HG03060 (cell line): ENCODE measurements at regions not wholly inside any gene's neighbourhood (a gene's known extent, or its start where the extent isn't known, plus 50 kb on each side); places are given as distances from the start of the nearest gene placed in this dataset.
"Not testable (repeated sequence)": the region's sequence is repeated elsewhere in the genome, so short reads cannot be mapped to it uniquely, and the experiment has no call there.

ENCODE experiments used
- ATAC-seq: cut with Tn5 transposase; IDR thresholded peaks from one replicate; pipeline ENCODE4 v1.9.1; 2021; ENCODE audit warnings: low read depth, moderate number of reproducible peaks; ENCODE audit not compliant: unreplicated experiment

GRCh38 chr6:90375681-90376439 is 79.2 kb upstream of the BACH2 start:
- ATAC-seq = no peak

GRCh38 chr6:90374201-90374600 is 77.6 kb upstream of the BACH2 start:
- ATAC-seq = no peak

GRCh38 chr6:90372885-90373284 is 76.2 kb upstream of the BACH2 start:
- no peak for ATAC-seq

GRCh38 chr6:90372450-90372849 is 75.8 kb upstream of the BACH2 start:
- ATAC-seq = no peak

GRCh38 chr6:90370493-90370959 is 73.9 kb upstream of the BACH2 start:
- no peak for ATAC-seq

- no peak for ATAC-seq
Observed at GRCh38 chr6:90369651-90370050, 73.0 kb upstream of the BACH2 start.

- ATAC-seq = peak; percentile 100
Observed at GRCh38 chr6:90369024-90369519, 72.4 kb upstream of the BACH2 start.

GRCh38 chr6:90368601-90369000 is 72.0 kb upstream of the BACH2 start:
- ATAC-seq = no peak

GRCh38 chr6:90368001-90368400 is 71.4 kb upstream of the BACH2 start:
- no peak for ATAC-seq

GRCh38 chr6:90365565-90366219 is 69.0 kb upstream of the BACH2 start:
- no peak for ATAC-seq

GRCh38 chr6:90365002-90365401 is 68.4 kb upstream of the BACH2 start:
- ATAC-seq = no peak

GRCh38 chr6:90364286-90364685 is 67.6 kb upstream of the BACH2 start:
- ATAC-seq = no peak

- ATAC-seq = no peak
Observed at GRCh38 chr6:90362318-90362717, 65.7 kb upstream of the BACH2 start.

GRCh38 chr6:90361174-90361573 is 64.5 kb upstream of the BACH2 start:
- ATAC-seq = no peak

- ATAC-seq = not testable (repeated sequence)
Observed at GRCh38 chr6:90358036-90358770, 61.6 kb upstream of the BACH2 start.

GRCh38 chr6:90356012-90356421 is 59.4 kb upstream of the BACH2 start:
- no peak for ATAC-seq

- no peak for ATAC-seq
Observed at GRCh38 chr6:90354961-90355360, 58.3 kb upstream of the BACH2 start.

- no peak for ATAC-seq
Observed at GRCh38 chr6:90351696-90352095, 55.1 kb upstream of the BACH2 start.

GRCh38 chr6:90350689-90351554 is 54.3 kb upstream of the BACH2 start:
- no peak for ATAC-seq

GRCh38 chr6:90347411-90347851 is 50.8 kb upstream of the BACH2 start:
- no peak for ATAC-seq
